ENCODE measurements at regions not wholly inside any gene's neighbourhood (a gene's known extent, or its start where the extent isn't known, plus 50 kb on each side); places are given as distances from the start of the nearest gene placed in this dataset.

GRCh38 chr21:27764056-27764455 lies 797.2 kb upstream of the ADAMTS5 start:
- WGBS, 2 donors: 33 to 92% methylated on average over 1 of the region's 1 CpG
- no peak for ATAC-seq (ENCODE audit: insufficient read depth, low FRiP score)
- H3K9me3 ChIP-seq (ENCODE audit: control insufficient read depth in 4 of 4, insufficient read depth in 3 of 4, low read length in 3 of 4): peaks cover 0 to 4% (median 0%) of the 10 kb centered on the region in 4 donors

DNA sequence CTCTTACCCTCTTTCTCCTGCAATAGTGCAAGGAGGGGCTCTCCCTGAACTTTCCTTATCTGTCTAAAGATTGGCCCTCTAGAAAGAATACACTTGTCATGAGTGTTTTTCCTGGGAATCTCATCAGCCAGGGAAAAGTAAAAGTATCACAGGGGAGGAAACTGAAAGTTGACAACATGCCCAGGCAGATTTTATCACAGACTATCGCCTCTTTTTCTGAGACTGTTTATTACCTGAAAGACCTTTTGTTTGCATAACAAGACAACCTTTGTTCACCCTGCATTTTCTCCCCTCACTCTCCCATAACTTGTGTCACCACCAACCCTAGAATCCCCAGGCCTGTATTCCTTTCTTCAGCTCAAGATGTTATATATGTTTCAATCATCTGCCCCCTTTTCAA lies 794.7 kb upstream of the ADAMTS5 start:
- Histone ChIP-seq H3K36me3 (ENCODE audit: control insufficient read depth in 4 of 4, insufficient read depth in 4 of 4, low read length in 4 of 4) (no peaks in the 10 kb centered on the region), H3K27ac (ENCODE audit: low read depth in 1 of 2, low read length in 1 of 2) (no peak overlapping the region), H3K9ac (ENCODE audit: insufficient read depth in 1 of 2, low read length in 2 of 2) (no peak overlapping the region), H3K27me3 (ENCODE audit: control insufficient read depth in 3 of 3, insufficient read depth in 3 of 3, low read length in 2 of 3) (no peaks in the 10 kb centered on the region), H3K4me3 (no peak overlapping the region), H3K4me1 (ENCODE audit: control insufficient read depth in 5 of 5, insufficient read depth in 5 of 5, low read length in 5 of 5) (no peaks in the 10 kb centered on the region), H3K9me3 (ENCODE audit: control insufficient read depth in 4 of 4, insufficient read depth in 3 of 4, low read length in 3 of 4) (peaks cover 0 to 4% (median 0%) of the 10 kb centered on the region in 4 donors)
- whole genome bisulfite sequencing, 2 donors: 18 to 50% methylated on average over 1 of the region's 1 CpG
- no peak for TF ChIP-seq CTCF (IDR thresholded peaks at IDR 0.05; ENCODE audit: control extremely low read depth, extremely low read depth)
- no peak for ATAC-seq (ENCODE audit: insufficient read depth, low FRiP score)
- DNase-seq: peak in 1 of 3 donors; percentile 6

More at GRCh38 chr21:27764056-27764455, 797.2 kb upstream of the ADAMTS5 start:
- H3K4me1 ChIP-seq (ENCODE audit: control insufficient read depth in 5 of 5, insufficient read depth in 5 of 5, low read length in 5 of 5): no peaks in the 10 kb centered on the region
- no peak overlapping the region for H3K4me3 ChIP-seq
- no peak for DNase-seq
- H3K27me3 ChIP-seq (ENCODE audit: control insufficient read depth in 3 of 3, insufficient read depth in 3 of 3, low read length in 2 of 3): no peaks in the 10 kb centered on the region
- H3K36me3 ChIP-seq (ENCODE audit: control insufficient read depth in 4 of 4, insufficient read depth in 4 of 4, low read length in 4 of 4): no peaks in the 10 kb centered on the region
- no peak overlapping the region for H3K9ac ChIP-seq (ENCODE audit: insufficient read depth in 1 of 2, low read length in 2 of 2)
- TF ChIP-seq CTCF (IDR thresholded peaks at IDR 0.05; ENCODE audit: control extremely low read depth, extremely low read depth): no peak
- H3K27ac ChIP-seq (ENCODE audit: low read depth in 1 of 2, low read length in 1 of 2): no peak overlapping the region

DNA sequence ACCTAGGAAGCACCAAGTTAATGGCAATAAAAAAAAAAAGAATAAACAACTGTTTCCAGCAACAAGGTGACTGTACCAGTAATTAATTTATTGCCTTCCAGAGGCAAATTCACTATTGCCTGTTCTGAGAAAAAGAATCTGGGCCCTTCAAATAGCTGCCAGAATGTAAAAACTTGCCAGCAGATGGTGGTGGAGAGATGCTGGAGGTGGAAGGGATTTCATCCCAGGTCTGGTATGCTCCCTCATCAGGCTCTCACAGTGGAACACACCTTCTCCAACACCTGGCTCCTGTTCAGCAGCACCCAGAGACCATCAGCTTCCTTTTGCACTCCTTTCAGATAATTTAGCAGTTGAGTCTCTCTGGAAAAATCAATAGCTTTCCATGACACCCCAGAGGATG lies 792.9 kb upstream of the ADAMTS5 start:
- Histone ChIP-seq H3K9ac (ENCODE audit: insufficient read depth in 1 of 2, low read length in 2 of 2) (no peak overlapping the region), H3K4me3 (no peak overlapping the region), H3K27ac (ENCODE audit: low read depth in 1 of 2, low read length in 1 of 2) (no peak overlapping the region), H3K27me3 (ENCODE audit: control insufficient read depth in 3 of 3, insufficient read depth in 3 of 3, low read length in 2 of 3) (no peaks in the 10 kb centered on the region), H3K9me3 (ENCODE audit: control insufficient read depth in 4 of 4, insufficient read depth in 3 of 4, low read length in 3 of 4) (peaks cover 0 to 4% (median 0%) of the 10 kb centered on the region in 4 donors), H3K36me3 (ENCODE audit: control insufficient read depth in 4 of 4, insufficient read depth in 4 of 4, low read length in 4 of 4) (no peaks in the 10 kb centered on the region), H3K4me1 (ENCODE audit: control insufficient read depth in 5 of 5, insufficient read depth in 5 of 5, low read length in 5 of 5) (no peaks in the 10 kb centered on the region)
- ATAC-seq (ENCODE audit: insufficient read depth, low FRiP score): no peak
- no peak for DNase-seq
- TF ChIP-seq CTCF (IDR thresholded peaks at IDR 0.05; ENCODE audit: control extremely low read depth, extremely low read depth): no peak

DNA sequence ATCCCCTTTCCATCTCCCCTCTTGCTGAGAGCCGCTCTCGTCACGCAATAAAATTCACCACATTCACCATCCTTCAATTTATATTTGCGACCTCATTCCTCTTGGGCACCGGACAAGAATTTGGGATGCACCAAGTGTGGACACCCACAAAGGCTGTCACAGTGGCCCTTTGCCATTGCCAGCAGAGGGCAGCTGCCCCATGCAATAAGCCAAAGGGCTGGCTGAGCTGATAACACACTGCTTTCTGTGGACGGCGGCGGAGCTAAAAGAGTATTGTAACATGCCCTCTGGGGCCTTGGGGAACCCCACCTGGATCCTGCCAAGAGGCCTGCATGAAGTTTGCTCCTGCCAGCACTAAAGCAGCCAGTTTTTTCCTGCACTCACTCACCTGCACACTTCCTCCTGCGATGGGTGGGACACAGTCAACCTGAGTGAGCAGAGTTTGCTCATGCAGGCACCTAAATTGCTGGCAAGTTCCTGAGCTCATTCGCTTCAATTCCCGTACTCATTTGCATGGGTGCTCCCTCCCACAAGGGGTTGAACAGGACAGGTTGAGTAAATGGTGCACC lies 792.3 kb upstream of the ADAMTS5 start:
- H3K4me1 ChIP-seq (ENCODE audit: control insufficient read depth in 5 of 5, insufficient read depth in 5 of 5, low read length in 5 of 5): no peaks in the 10 kb centered on the region
- no peak for TF ChIP-seq CTCF (IDR thresholded peaks at IDR 0.05; ENCODE audit: control extremely low read depth, extremely low read depth)
- H3K27me3 ChIP-seq (ENCODE audit: control insufficient read depth in 3 of 3, insufficient read depth in 3 of 3, low read length in 2 of 3): no peaks in the 10 kb centered on the region
- no peak overlapping the region for H3K27ac ChIP-seq (ENCODE audit: low read depth in 1 of 2, low read length in 1 of 2)
- ATAC-seq (ENCODE audit: insufficient read depth, low FRiP score): no peak
- 82 to 84% methylated on average over 11 of the region's 11 CpGs for WGBS, 2 donors
- peaks cover 0 to 4% (median 0%) of the 10 kb centered on the region in 4 donors for H3K9me3 ChIP-seq (ENCODE audit: control insufficient read depth in 4 of 4, insufficient read depth in 3 of 4, low read length in 3 of 4)
- no peaks in the 10 kb centered on the region for H3K36me3 ChIP-seq (ENCODE audit: control insufficient read depth in 4 of 4, insufficient read depth in 4 of 4, low read length in 4 of 4)
- DNase-seq: no peak
- H3K4me3 ChIP-seq: no peak overlapping the region
- H3K9ac ChIP-seq (ENCODE audit: insufficient read depth in 1 of 2, low read length in 2 of 2): no peak overlapping the region

Measured in lung (tissue), 11 donors.